ENCODE measurements at regions not wholly inside any gene's neighbourhood (a gene's known extent, or its start where the extent isn't known, plus 50 kb on each side); places are given as distances from the start of the nearest gene placed in this dataset.

DNA sequence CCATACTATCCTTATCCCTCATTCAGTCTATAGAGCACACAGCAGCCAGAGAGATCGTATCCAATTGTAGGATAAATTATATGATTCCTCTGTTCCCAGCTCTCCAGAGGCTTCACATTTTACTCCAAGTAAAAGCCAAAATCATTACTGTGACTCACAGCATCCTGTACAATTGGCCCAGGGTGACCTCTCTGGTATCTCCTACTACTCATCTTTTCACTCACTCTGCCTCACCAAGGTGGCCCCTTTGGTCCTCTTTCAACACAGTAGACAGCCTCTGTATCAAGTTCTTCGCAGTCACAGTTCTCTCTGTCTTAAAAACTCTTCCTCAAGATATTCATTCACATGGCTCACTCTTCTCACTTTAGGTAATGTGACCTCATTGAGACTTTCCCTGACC lies 72.6 kb upstream of the LSM8 start:
- POLR2A ChIA-PET, result no interaction called here
- Mint-ChIP-seq H3K4me3 (ENCODE audit: unreplicated experiment) (no peak overlapping the region), H3K9me3 (ENCODE audit: unreplicated experiment) (no peaks in the 10 kb centered on the region), H3K4me1 (ENCODE audit: insufficient read depth, unreplicated experiment) (peaks cover 6% of the 10 kb centered on the region), H3K36me3 (ENCODE audit: insufficient read depth, unreplicated experiment) (no peaks in the 10 kb centered on the region), H3K27me3 (ENCODE audit: insufficient read depth, unreplicated experiment) (no peaks in the 10 kb centered on the region), H3K27ac (ENCODE audit: low read depth, unreplicated experiment) (no peak overlapping the region)
- intact Hi-C loops (cut with micrococcal nuclease), result no loop called here
- BruUV-seq (replicated peaks), result no TSS peak
- peak; percentile 12 for DNase-seq (ENCODE audit: unreplicated experiment)
- CTCF ChIA-PET, result no interaction called here
- no peak for TF ChIP-seq CTCF (IDR thresholded peaks at IDR 0.05; ENCODE audit: unreplicated experiment)

GRCh38 chr7:118114175-118114574 lies 69.8 kb upstream of the LSM8 start:
- Mint-ChIP-seq H3K4me1 (ENCODE audit: insufficient read depth, unreplicated experiment) (peaks cover 6% of the 10 kb centered on the region), H3K27me3 (ENCODE audit: insufficient read depth, unreplicated experiment) (no peaks in the 10 kb centered on the region), H3K36me3 (ENCODE audit: insufficient read depth, unreplicated experiment) (no peaks in the 10 kb centered on the region), H3K27ac (ENCODE audit: low read depth, unreplicated experiment) (no peak overlapping the region), H3K4me3 (ENCODE audit: unreplicated experiment) (no peak overlapping the region), H3K9me3 (ENCODE audit: unreplicated experiment) (no peaks in the 10 kb centered on the region)
- no peak for TF ChIP-seq CTCF (IDR thresholded peaks at IDR 0.05; ENCODE audit: unreplicated experiment)
- DNase-seq (ENCODE audit: unreplicated experiment), result no peak
- ChIA-PET CTCF (interaction anchor here (0.6 to 1.7 kb wide), 3 partner anchors 100 to 903 kb away, joined by 3 to 4 read pairs (median 3); no protein-coding TSS in a partner anchor), POLR2A (no interaction called here)
- intact Hi-C loops (cut with micrococcal nuclease), result no loop called here
- BruUV-seq (replicated peaks), result no TSS peak

GRCh38 chr7:118129041-118129795 lies 54.7 kb upstream of the LSM8 start:
- Mint-ChIP-seq H3K4me1 (ENCODE audit: insufficient read depth, unreplicated experiment) (no peaks in the 10 kb centered on the region), H3K9me3 (ENCODE audit: unreplicated experiment) (peaks cover 23% of the 10 kb centered on the region), H3K4me3 (ENCODE audit: unreplicated experiment) (no peak overlapping the region), H3K27me3 (ENCODE audit: insufficient read depth, unreplicated experiment) (no peaks in the 10 kb centered on the region), H3K27ac (ENCODE audit: low read depth, unreplicated experiment) (no peak overlapping the region), H3K36me3 (ENCODE audit: insufficient read depth, unreplicated experiment) (no peaks in the 10 kb centered on the region)
- no peak for DNase-seq (ENCODE audit: unreplicated experiment)
- TF ChIP-seq CTCF (IDR thresholded peaks at IDR 0.05; ENCODE audit: unreplicated experiment), result no peak
- CTCF ChIA-PET, result no interaction called here
- no TSS peak for BruUV-seq (replicated peaks)
- POLR2A ChIA-PET, result interaction anchor here (0.6 to 0.8 kb wide), 2 partner anchors 253 to 851 kb away, joined by 3 to 4 read pairs; no protein-coding TSS in a partner anchor
- intact Hi-C loops (cut with micrococcal nuclease), result no loop called here

- CTCF ChIA-PET, result interaction anchor here (2.0 kb wide), 1 partner anchor 20 kb away, joined by 6 read pairs; no protein-coding TSS in a partner anchor
- Mint-ChIP-seq H3K4me1 (ENCODE audit: insufficient read depth, unreplicated experiment) (no peaks in the 10 kb centered on the region), H3K36me3 (ENCODE audit: insufficient read depth, unreplicated experiment) (no peaks in the 10 kb centered on the region), H3K27me3 (ENCODE audit: insufficient read depth, unreplicated experiment) (no peaks in the 10 kb centered on the region), H3K4me3 (ENCODE audit: unreplicated experiment) (no peak overlapping the region), H3K9me3 (ENCODE audit: unreplicated experiment) (peaks cover 8% of the 10 kb centered on the region), H3K27ac (ENCODE audit: low read depth, unreplicated experiment) (no peak overlapping the region)
- intact Hi-C loops (cut with micrococcal nuclease), result no loop called here
- no peak for DNase-seq (ENCODE audit: unreplicated experiment)
- no TSS peak for BruUV-seq (replicated peaks)
- POLR2A ChIA-PET, result interaction anchor here (1.1 kb wide), 1 partner anchor 229 kb away, joined by 3 read pairs; no protein-coding TSS in a partner anchor
- no peak for TF ChIP-seq CTCF (IDR thresholded peaks at IDR 0.05; ENCODE audit: unreplicated experiment)
These were observed 51.2 kb upstream of the LSM8 start for GRCh38 chr7:118132764-118133163.

Data from MCF 10A (cell line).